ENCODE measurements at regions not wholly inside any gene's neighbourhood (a gene's known extent, or its start where the extent isn't known, plus 50 kb on each side); places are given as distances from the start of the nearest gene placed in this dataset.

DNA sequence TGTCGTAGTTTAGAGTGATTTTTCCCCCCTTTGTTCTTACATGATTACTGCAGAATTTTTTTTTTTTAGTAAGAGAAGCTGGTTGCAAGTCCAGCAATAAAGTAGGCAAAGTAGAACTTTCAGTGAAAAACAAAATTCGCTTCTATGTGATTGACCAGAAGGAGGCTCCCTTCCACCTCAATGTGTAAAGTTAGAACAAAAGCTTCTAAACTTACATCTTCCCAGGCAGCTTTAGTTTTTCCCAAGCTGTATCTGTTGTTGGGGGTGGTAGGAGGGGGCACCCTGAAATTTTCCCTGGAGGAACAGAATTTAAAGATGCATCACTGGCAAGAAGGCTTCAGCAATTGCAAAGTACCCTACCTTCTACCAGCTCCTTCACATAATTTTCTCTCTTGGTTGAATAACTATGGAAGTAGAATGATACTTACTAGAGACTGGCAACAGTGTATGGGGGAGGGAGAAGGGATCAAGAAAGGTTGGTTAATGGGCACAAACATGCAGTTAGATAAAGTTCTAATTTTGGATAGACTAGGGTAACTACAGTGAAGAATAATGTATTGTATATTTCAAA lies 87.3 kb upstream of the E2F7 start:
- no peak for TF ChIP-seq POLR2A (IDR thresholded peaks at IDR 0.05)
- TF ChIP-seq, protein P1, sequence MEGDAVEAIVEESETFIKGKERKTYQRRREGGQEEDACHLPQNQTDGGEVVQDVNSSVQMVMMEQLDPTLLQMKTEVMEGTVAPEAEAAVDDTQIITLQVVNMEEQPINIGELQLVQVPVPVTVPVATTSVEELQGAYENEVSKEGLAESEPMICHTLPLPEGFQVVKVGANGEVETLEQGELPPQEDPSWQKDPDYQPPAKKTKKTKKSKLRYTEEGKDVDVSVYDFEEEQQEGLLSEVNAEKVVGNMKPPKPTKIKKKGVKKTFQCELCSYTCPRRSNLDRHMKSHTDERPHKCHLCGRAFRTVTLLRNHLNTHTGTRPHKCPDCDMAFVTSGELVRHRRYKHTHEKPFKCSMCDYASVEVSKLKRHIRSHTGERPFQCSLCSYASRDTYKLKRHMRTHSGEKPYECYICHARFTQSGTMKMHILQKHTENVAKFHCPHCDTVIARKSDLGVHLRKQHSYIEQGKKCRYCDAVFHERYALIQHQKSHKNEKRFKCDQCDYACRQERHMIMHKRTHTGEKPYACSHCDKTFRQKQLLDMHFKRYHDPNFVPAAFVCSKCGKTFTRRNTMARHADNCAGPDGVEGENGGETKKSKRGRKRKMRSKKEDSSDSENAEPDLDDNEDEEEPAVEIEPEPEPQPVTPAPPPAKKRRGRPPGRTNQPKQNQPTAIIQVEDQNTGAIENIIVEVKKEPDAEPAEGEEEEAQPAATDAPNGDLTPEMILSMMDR (IDR thresholded peaks at IDR 0.05): no peak
